CD4-positive, CD25-positive, alpha-beta regulatory T cell (primary cell): ENCODE measurements at regions not wholly inside any gene's neighbourhood (a gene's known extent, or its start where the extent isn't known, plus 50 kb on each side); places are given as distances from the start of the nearest gene placed in this dataset.

Experiments
- ATAC-seq, 2 donors: fragments of 150-1000 bp; cut with Tn5 transposase; one replicate each; pipeline ENCODE4 v1.10.0; 2021; ENCODE audit warnings: low read depth in 2 of 2, moderate number of reproducible peaks in 2 of 2, moderate library complexity in 1 of 2
- DNase-seq, 3 donors: peaks; one replicate each; pipeline versions ENCODE4 v3.0.0 to v3.0.0-alpha.2; 2012 to 2022; ENCODE audit warnings: mixed read lengths in 1 of 3
- H3K27ac ChIP-seq: one replicate; pipeline ENCODE4 v1.7.0; 2013; ENCODE audit warnings: mild to moderate bottlenecking, low read length; ENCODE audit not compliant: insufficient read depth, poor library complexity, severe bottlenecking
- H3K27me3 ChIP-seq: one replicate; pipeline ENCODE4 v1.7.0; 2013; ENCODE audit warnings: low read length; ENCODE audit not compliant: control insufficient read depth, insufficient read depth
- H3K36me3 ChIP-seq: one replicate; pipeline ENCODE4 v1.7.0; 2013; ENCODE audit warnings: mild to moderate bottlenecking, low read length, moderate library complexity; ENCODE audit not compliant: control insufficient read depth, insufficient read depth
- H3K4me1 ChIP-seq: 2 replicates; pipeline ENCODE4 v1.7.0; 2013; ENCODE audit warnings: mild to moderate bottlenecking, low read length; ENCODE audit not compliant: insufficient read depth, control insufficient read depth, poor library complexity, severe bottlenecking
- H3K4me3 ChIP-seq: one replicate; pipeline ENCODE4 v1.7.0; 2013; ENCODE audit warnings: low read depth, mild to moderate bottlenecking, low read length, moderate library complexity
- H3K9me3 ChIP-seq, 2 experiments: 1 replicate in 1 of 2; 2 replicates in 1 of 2; pipeline ENCODE4 v1.7.0; 2013; ENCODE audit warnings: low read length in 2 of 2, mild to moderate bottlenecking in 1 of 2, moderate library complexity in 1 of 2; ENCODE audit not compliant: control insufficient read depth in 2 of 2
- H3K27ac Mint-ChIP-seq, 3 donors: one replicate each; pipeline ENCODE4 v1.8.0; 2020 to 2022; ENCODE audit warnings: mild to moderate bottlenecking in 3 of 3, mixed read lengths in 3 of 3, moderate library complexity in 2 of 3
- H3K27me3 Mint-ChIP-seq: one replicate; pipeline ENCODE4 v1.8.0; 2022; ENCODE audit warnings: mild to moderate bottlenecking, mixed read lengths
- H3K36me3 Mint-ChIP-seq: one replicate; pipeline ENCODE4 v1.8.0; 2020; ENCODE audit warnings: mixed read lengths
- H3K4me1 Mint-ChIP-seq, 4 donors: one replicate each; pipeline ENCODE4 v1.8.0; 2020 to 2022; ENCODE audit warnings: mixed read lengths in 4 of 4, mild to moderate bottlenecking in 1 of 4
- H3K4me3 Mint-ChIP-seq, 4 donors: one replicate each; pipeline ENCODE4 v1.8.0; 2020 to 2022; ENCODE audit warnings: mild to moderate bottlenecking in 4 of 4, mixed read lengths in 4 of 4, moderate library complexity in 3 of 4
- H3K9me3 Mint-ChIP-seq, 7 donors: one replicate each; pipeline ENCODE4 v1.8.0; 2020 to 2022; ENCODE audit warnings: mixed read lengths in 7 of 7, mild to moderate bottlenecking in 3 of 7, moderate library complexity in 2 of 7

GRCh38 chr21:23308741-23309140, 2298.5 kb downstream of the MRPL39 start:
- H3K4me3 ChIP-seq, result no peak overlapping the region
- H3K27ac ChIP-seq, result no peak overlapping the region
- Mint-ChIP-seq H3K36me3 (no peaks in the 10 kb centered on the region), H3K27ac (no peak overlapping the region), H3K4me1 (no peaks in the 10 kb centered on the region), H3K4me3 (no peak overlapping the region), H3K9me3 (peaks cover 1 to 26% (median 7%) of the 10 kb centered on the region in 7 donors), H3K27me3 (no peaks in the 10 kb centered on the region)
- peaks cover 2 to 10% of the 10 kb centered on the region in 2 experiments for H3K9me3 ChIP-seq
- no peaks in the 10 kb centered on the region for H3K4me1 ChIP-seq
- no peaks in the 10 kb centered on the region for H3K36me3 ChIP-seq
- DNase-seq (no peak), ATAC-seq (no peak)
- no peaks in the 10 kb centered on the region for H3K27me3 ChIP-seq

DNA sequence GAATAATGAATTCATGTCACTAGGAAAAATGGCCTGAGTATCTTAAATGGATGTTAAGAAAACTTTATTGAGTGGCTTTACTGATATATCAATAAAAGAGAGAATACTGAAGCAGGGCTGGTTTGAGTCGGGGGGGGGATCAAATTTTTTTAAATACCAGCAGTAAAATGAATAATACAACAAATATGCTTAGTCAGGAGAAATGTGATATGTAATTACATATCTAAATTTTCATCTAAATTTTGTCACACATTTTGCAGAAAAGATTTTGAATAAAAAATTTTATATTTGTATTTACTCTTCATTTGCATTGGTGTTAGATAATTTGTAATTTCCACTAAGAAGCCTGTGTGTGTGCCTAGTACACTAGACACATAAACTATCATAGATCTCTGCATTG, 2300.2 kb downstream of the MRPL39 start:
- no peaks in the 10 kb centered on the region for H3K27me3 Mint-ChIP-seq
- H3K9me3 ChIP-seq, result peaks cover 2 to 10% of the 10 kb centered on the region in 2 experiments
- H3K4me3 Mint-ChIP-seq, result no peak overlapping the region
- ATAC-seq (no peak), DNase-seq (no peak)
- no peaks in the 10 kb centered on the region for H3K4me1 Mint-ChIP-seq
- peaks cover 4 to 31% (median 7%) of the 10 kb centered on the region in 7 donors for H3K9me3 Mint-ChIP-seq
- H3K27ac Mint-ChIP-seq, result no peak overlapping the region
- H3K27me3 ChIP-seq, result no peaks in the 10 kb centered on the region
- no peaks in the 10 kb centered on the region for H3K4me1 ChIP-seq
- no peak overlapping the region for H3K27ac ChIP-seq
- no peaks in the 10 kb centered on the region for H3K36me3 ChIP-seq
- no peaks in the 10 kb centered on the region for H3K36me3 Mint-ChIP-seq
- H3K4me3 ChIP-seq, result no peak overlapping the region

GRCh38 chr21:23292292-23292691, 2294.1 kb downstream of the NCAM2 start:
- no peaks in the 10 kb centered on the region for H3K36me3 Mint-ChIP-seq
- H3K27ac Mint-ChIP-seq, result no peak overlapping the region
- H3K27me3 ChIP-seq, result no peaks in the 10 kb centered on the region
- H3K27me3 Mint-ChIP-seq, result no peaks in the 10 kb centered on the region
- no peak overlapping the region for H3K4me3 ChIP-seq
- peaks cover 4 to 23% (median 7%) of the 10 kb centered on the region in 7 donors for H3K9me3 Mint-ChIP-seq
- H3K4me3 Mint-ChIP-seq, result no peak overlapping the region
- H3K36me3 ChIP-seq, result no peaks in the 10 kb centered on the region
- H3K4me1 Mint-ChIP-seq, result no peaks in the 10 kb centered on the region
- DNase-seq (no peak), ATAC-seq (no peak)
- no peaks in the 10 kb centered on the region for H3K4me1 ChIP-seq
- no peak overlapping the region for H3K27ac ChIP-seq
- H3K9me3 ChIP-seq, result peaks cover 2 to 7% of the 10 kb centered on the region in 2 experiments

- ATAC-seq (no peak), DNase-seq (no peak)
- Histone ChIP-seq H3K27ac (no peak overlapping the region), H3K4me3 (no peak overlapping the region), H3K4me1 (no peaks in the 10 kb centered on the region), H3K36me3 (no peaks in the 10 kb centered on the region), H3K27me3 (no peaks in the 10 kb centered on the region), H3K9me3 (peaks cover 7% of the 10 kb centered on the region in 2 experiments)
- Mint-ChIP-seq H3K9me3 (peaks cover 0 to 11% (median 6%) of the 10 kb centered on the region in 7 donors), H3K27me3 (peaks cover 4% of the 10 kb centered on the region), H3K27ac (no peak overlapping the region), H3K4me3 (no peak overlapping the region), H3K36me3 (no peaks in the 10 kb centered on the region), H3K4me1 (no peaks in the 10 kb centered on the region)
Observed at GRCh38 chr21:23281917-23282316, 2283.7 kb downstream of the NCAM2 start.

DNA sequence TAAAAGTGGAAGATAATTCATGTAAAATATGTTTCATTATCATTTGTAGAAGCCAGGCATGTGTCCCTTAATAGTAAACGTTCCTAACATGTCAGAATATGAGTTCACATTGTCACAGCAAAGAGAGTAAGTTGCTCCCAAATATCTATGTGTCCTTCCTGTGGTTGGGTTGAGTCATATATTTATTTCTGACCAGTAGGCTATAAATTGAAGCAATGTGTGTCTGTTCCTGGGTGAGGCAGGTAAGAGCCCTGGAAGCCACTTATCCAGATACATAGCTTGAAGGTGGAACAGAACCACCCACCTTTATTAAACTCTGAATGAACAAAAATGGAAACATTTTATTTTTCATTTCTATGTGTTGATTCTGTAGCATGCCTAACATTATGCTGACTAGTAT, 2251.6 kb downstream of the NCAM2 start:
- Mint-ChIP-seq H3K4me3 (no peak overlapping the region), H3K36me3 (no peaks in the 10 kb centered on the region)

DNA sequence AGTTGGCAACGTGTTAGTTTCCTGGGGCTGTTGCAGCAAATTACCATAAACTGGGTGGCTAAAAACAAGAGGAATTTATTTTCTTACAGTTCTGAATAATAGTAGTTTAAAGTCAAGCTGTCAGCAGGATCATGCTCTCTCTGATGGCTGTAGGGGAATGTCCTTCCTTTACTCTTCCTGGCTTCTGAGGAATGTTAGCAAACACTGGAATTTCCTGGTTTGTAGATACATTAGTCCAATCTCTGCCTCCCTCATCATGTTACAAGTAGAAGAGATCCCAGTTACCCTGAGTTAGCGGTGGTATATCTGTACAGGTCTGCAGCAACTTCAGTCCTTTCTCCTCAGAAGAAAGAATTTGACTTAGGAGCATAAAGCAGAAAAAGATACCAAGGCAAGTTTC, 2249.1 kb downstream of the NCAM2 start:
- Histone ChIP-seq H3K4me3 (no peak overlapping the region), H3K9me3 (peaks cover 5 to 17% of the 10 kb centered on the region in 2 experiments), H3K4me1 (no peaks in the 10 kb centered on the region), H3K27ac (no peak overlapping the region), H3K36me3 (no peaks in the 10 kb centered on the region), H3K27me3 (no peaks in the 10 kb centered on the region)
- Mint-ChIP-seq H3K27me3 (no peaks in the 10 kb centered on the region), H3K36me3 (no peaks in the 10 kb centered on the region), H3K4me3 (no peak overlapping the region), H3K27ac (no peak overlapping the region), H3K9me3 (peaks cover 5 to 29% (median 8%) of the 10 kb centered on the region in 7 donors), H3K4me1 (no peaks in the 10 kb centered on the region)
- no peak for ATAC-seq
- no peak for DNase-seq

More for the DNA sequence above, 2251.6 kb downstream of the NCAM2 start:
- no peaks in the 10 kb centered on the region for H3K36me3 ChIP-seq
- DNase-seq (no peak), ATAC-seq (no peak)
- H3K9me3 ChIP-seq, result peaks cover 7 to 10% of the 10 kb centered on the region in 2 experiments
- H3K27me3 Mint-ChIP-seq, result no peaks in the 10 kb centered on the region
- H3K27ac ChIP-seq, result no peak overlapping the region
- H3K4me3 ChIP-seq, result no peak overlapping the region
- no peaks in the 10 kb centered on the region for H3K4me1 Mint-ChIP-seq
- H3K9me3 Mint-ChIP-seq, result peaks cover 5 to 29% (median 8%) of the 10 kb centered on the region in 7 donors
- H3K27ac Mint-ChIP-seq, result no peak overlapping the region
- H3K4me1 ChIP-seq, result no peaks in the 10 kb centered on the region
- no peaks in the 10 kb centered on the region for H3K27me3 ChIP-seq

DNA sequence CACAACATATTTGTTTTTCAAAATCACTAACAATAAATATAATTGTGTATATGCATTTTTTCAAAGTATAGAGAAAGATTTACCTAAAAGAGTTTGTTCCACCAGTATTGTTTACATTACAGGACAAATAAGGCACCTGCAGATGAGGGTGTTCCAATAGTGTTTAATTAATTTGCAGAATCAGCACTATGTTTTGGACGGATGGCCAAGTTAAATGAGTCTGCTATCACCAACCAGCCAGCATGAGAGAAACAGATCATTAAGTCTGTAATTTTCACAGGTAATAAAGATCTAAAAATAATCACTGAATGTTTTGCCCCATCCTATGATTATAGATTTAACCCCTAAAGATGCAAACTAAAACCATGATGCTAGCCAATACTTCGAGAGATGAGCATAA, 2247.0 kb downstream of the NCAM2 start:
- no peaks in the 10 kb centered on the region for H3K27me3 ChIP-seq
- no peaks in the 10 kb centered on the region for H3K36me3 Mint-ChIP-seq
- no peaks in the 10 kb centered on the region for H3K27me3 Mint-ChIP-seq
- H3K4me3 Mint-ChIP-seq, result no peak overlapping the region
- H3K9me3 Mint-ChIP-seq, result peaks cover 4 to 26% (median 11%) of the 10 kb centered on the region in 7 donors
- H3K27ac Mint-ChIP-seq, result no peak overlapping the region
- H3K4me1 ChIP-seq, result no peaks in the 10 kb centered on the region
- H3K27ac ChIP-seq, result no peak overlapping the region
- H3K4me3 ChIP-seq, result no peak overlapping the region
- H3K4me1 Mint-ChIP-seq, result no peaks in the 10 kb centered on the region
- no peaks in the 10 kb centered on the region for H3K36me3 ChIP-seq
- ATAC-seq (no peak), DNase-seq (no peak)
- H3K9me3 ChIP-seq, result peaks cover 3 to 20% of the 10 kb centered on the region in 2 experiments

DNA sequence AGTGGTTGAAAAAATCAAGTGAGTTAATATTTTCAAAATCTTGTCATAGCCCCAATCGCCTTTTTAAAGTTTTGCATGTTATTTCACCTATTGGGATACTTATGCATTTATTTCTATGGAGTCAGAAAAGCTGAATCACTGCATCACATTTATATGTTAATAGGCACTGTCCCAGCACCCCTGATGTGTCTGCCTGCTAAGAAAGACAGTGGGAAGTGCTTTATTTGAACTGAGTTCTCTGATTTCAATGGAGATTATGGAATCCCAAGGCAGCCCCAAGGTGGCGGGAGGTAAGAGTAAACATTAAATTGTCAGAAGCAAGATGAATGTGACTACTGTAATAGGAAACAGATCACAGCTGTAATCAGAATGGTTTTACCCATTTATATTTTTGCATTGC, 2225.7 kb downstream of the NCAM2 start:
- Histone ChIP-seq H3K27ac (no peak overlapping the region), H3K4me3 (no peak overlapping the region), H3K9me3 (peaks cover 0 to 6% of the 10 kb centered on the region in 2 experiments), H3K36me3 (no peaks in the 10 kb centered on the region), H3K4me1 (no peaks in the 10 kb centered on the region), H3K27me3 (no peaks in the 10 kb centered on the region)
- Mint-ChIP-seq H3K27ac (no peak overlapping the region), H3K4me3 (no peak overlapping the region), H3K27me3 (no peaks in the 10 kb centered on the region), H3K4me1 (no peaks in the 10 kb centered on the region), H3K36me3 (no peaks in the 10 kb centered on the region), H3K9me3 (peaks cover 0 to 14% (median 4%) of the 10 kb centered on the region in 7 donors)
- ATAC-seq (no peak), DNase-seq (no peak)
